SK-N-SH (cell line): ENCODE measurements at regions not wholly inside any gene's neighbourhood (a gene's known extent, or its start where the extent isn't known, plus 50 kb on each side); places are given as distances from the start of the nearest gene placed in this dataset.

Source experiments
- CTCF ChIP-seq: fragments of 200-600 bp; sonication (generic); IDR thresholded peaks from 2 replicates; pipeline ENCODE4 v1.6.1; 2017; ENCODE audit warnings: antibody characterized with exemption, mild to moderate bottlenecking, moderate library complexity
- EP300 ChIP-seq, 2 experiments: IDR thresholded peaks; 2 replicates each; pipeline versions ENCODE4 v1.4.0 to v1.6.1; 2012; ENCODE audit warnings: borderline replicate concordance in 1 of 2, low read depth in 1 of 2, low read length in 1 of 2
- FOSL2 ChIP-seq: IDR thresholded peaks from 2 replicates; pipeline ENCODE4 v1.4.0; 2012; ENCODE audit warnings: low read depth, mild to moderate bottlenecking, moderate library complexity, borderline replicate concordance
- FOXM1 ChIP-seq: IDR thresholded peaks from 2 replicates; pipeline ENCODE4 v1.4.0; 2012; ENCODE audit warnings: low read depth, mild to moderate bottlenecking
- MAX ChIP-seq: IDR thresholded peaks from 2 replicates; pipeline ENCODE4 v1.4.0; 2012; ENCODE audit warnings: low read depth
- NRF1 ChIP-seq: IDR thresholded peaks from 2 replicates; pipeline ENCODE4 v1.6.1; 2012; ENCODE audit warnings: low read depth, mild to moderate bottlenecking, low read length
- RAD21 ChIP-seq: IDR thresholded peaks from 2 replicates; pipeline ENCODE4 v1.6.1; 2012; ENCODE audit warnings: mild to moderate bottlenecking, low read length
- TF ChIP-seq, protein P1 (sequence below): fragments of 150-350 bp; IDR thresholded peaks from 2 replicates; pipeline ENCODE4 v1.6.1; 2017; ENCODE audit warnings: antibody characterized with exemption, low read length, low read depth, borderline replicate concordance

DNA sequence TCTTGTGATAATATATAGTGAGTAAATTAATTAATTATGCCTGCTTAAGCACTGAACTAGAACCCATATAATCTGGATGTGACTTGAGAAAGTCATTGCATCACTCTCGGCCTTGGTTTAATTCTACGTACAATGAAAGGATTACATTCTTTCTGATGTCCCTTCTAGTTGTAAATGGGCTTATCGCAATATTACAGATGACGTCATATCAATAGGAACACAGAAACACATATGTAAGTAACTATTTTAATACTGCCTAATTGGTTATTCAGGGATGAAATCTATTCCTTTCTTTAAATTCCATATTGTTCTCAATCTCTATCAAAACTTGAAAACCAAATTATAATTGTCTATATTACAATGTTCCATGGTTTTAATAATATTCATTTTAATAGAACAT is 504.6 kb downstream of the PRR32 start:
- no peak for TF ChIP-seq FOSL2
- no peak for TF ChIP-seq CTCF
- TF ChIP-seq RAD21, result no peak
- TF ChIP-seq, protein P1, sequence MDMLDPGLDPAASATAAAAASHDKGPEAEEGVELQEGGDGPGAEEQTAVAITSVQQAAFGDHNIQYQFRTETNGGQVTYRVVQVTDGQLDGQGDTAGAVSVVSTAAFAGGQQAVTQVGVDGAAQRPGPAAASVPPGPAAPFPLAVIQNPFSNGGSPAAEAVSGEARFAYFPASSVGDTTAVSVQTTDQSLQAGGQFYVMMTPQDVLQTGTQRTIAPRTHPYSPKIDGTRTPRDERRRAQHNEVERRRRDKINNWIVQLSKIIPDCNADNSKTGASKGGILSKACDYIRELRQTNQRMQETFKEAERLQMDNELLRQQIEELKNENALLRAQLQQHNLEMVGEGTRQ, result no peak
- TF ChIP-seq FOXM1, result no peak
- no peak for TF ChIP-seq EP300 (IDR thresholded peaks at IDR 0.05; ENCODE audit: borderline replicate concordance in 1 of 2, low read depth in 1 of 2, low read length in 1 of 2)
- no peak for TF ChIP-seq NRF1
- no peak for TF ChIP-seq MAX
